ENCODE measurements at regions not wholly inside any gene's neighbourhood (a gene's known extent, or its start where the extent isn't known, plus 50 kb on each side); places are given as distances from the start of the nearest gene placed in this dataset.

GRCh38 chr9:26754509-26755164 lies 138.0 kb downstream of the CAAP1 start:
- Histone ChIP-seq H3K27ac (ENCODE audit: insufficient read depth in 1 of 2, low read depth in 1 of 2, low read length in 2 of 2, poor library complexity in 1 of 2, severe bottlenecking in 2 of 2) (no peak overlapping the region), H3K36me3 (ENCODE audit: control insufficient read depth in 4 of 4, insufficient read depth in 4 of 4, low read length in 3 of 4) (no peaks in the 10 kb centered on the region), H3K4me1 (ENCODE audit: control extremely low read depth in 1 of 4, control insufficient read depth in 4 of 4, insufficient read depth in 4 of 4, low read length in 3 of 4) (no peaks in the 10 kb centered on the region), H3K27me3 (replicated peaks in 2 of 5; ENCODE audit: control insufficient read depth in 4 of 5, insufficient read depth in 5 of 5, low read length in 4 of 5) (no peaks in the 10 kb centered on the region), H3K9me3 (ENCODE audit: control extremely low read depth in 1 of 5, control insufficient read depth in 4 of 5, insufficient read depth in 2 of 5, low read depth in 1 of 5, low read length in 4 of 5) (no peaks in the 10 kb centered on the region), H3K4me3 (ENCODE audit: control insufficient read depth in 1 of 7, extremely low read depth in 1 of 7, insufficient read depth in 4 of 7, low read depth in 2 of 7, low read length in 6 of 7) (no peak overlapping the region)
- DNase-seq: no peak
- ChIA-PET POLR2A (interaction anchor here (0.6 kb wide), 1 partner anchor 166 kb away, joined by 3 read pairs; no protein-coding TSS in a partner anchor), CTCF (interaction anchor here (0.9 kb wide), 1 partner anchor 13 kb away, joined by 4 read pairs; no protein-coding TSS in a partner anchor)
- 99% methylated on average over 9 of the region's 10 CpGs for WGBS (ENCODE audit: insufficient coverage)

GRCh38 chr9:26753971-26754370 lies 138.6 kb downstream of the CAAP1 start:
- ChIA-PET POLR2A (no interaction called here), CTCF (interaction anchor here (0.8 kb wide), 1 partner anchor 103 kb away, joined by 3 read pairs; no protein-coding TSS in a partner anchor)
- Histone ChIP-seq H3K9me3 (ENCODE audit: control extremely low read depth in 1 of 5, control insufficient read depth in 4 of 5, insufficient read depth in 2 of 5, low read depth in 1 of 5, low read length in 4 of 5) (no peaks in the 10 kb centered on the region), H3K4me3 (ENCODE audit: control insufficient read depth in 1 of 7, extremely low read depth in 1 of 7, insufficient read depth in 4 of 7, low read depth in 2 of 7, low read length in 6 of 7) (no peak overlapping the region), H3K27ac (ENCODE audit: insufficient read depth in 1 of 2, low read depth in 1 of 2, low read length in 2 of 2, poor library complexity in 1 of 2, severe bottlenecking in 2 of 2) (no peak overlapping the region), H3K36me3 (ENCODE audit: control insufficient read depth in 4 of 4, insufficient read depth in 4 of 4, low read length in 3 of 4) (no peaks in the 10 kb centered on the region), H3K4me1 (ENCODE audit: control extremely low read depth in 1 of 4, control insufficient read depth in 4 of 4, insufficient read depth in 4 of 4, low read length in 3 of 4) (no peaks in the 10 kb centered on the region), H3K27me3 (replicated peaks in 2 of 5; ENCODE audit: control insufficient read depth in 4 of 5, insufficient read depth in 5 of 5, low read length in 4 of 5) (no peaks in the 10 kb centered on the region)
- no peak for DNase-seq
- 100% methylated on average over 1 of the region's 1 CpG for whole genome bisulfite sequencing (ENCODE audit: insufficient coverage)

GRCh38 chr9:26750162-26750561 lies 142.4 kb downstream of the CAAP1 start:
- H3K4me3 ChIP-seq (ENCODE audit: control insufficient read depth in 1 of 7, extremely low read depth in 1 of 7, insufficient read depth in 4 of 7, low read depth in 2 of 7, low read length in 6 of 7): no peak overlapping the region
- WGBS (ENCODE audit: insufficient coverage): no CpG with 5 or more reads among the region's 4 CpGs
- CTCF ChIA-PET: no interaction called here

GRCh38 chr9:26748449-26749058 lies 144.0 kb downstream of the CAAP1 start:
- POLR2A ChIA-PET: no interaction called here
- H3K36me3 ChIP-seq (ENCODE audit: control insufficient read depth in 4 of 4, insufficient read depth in 4 of 4, low read length in 3 of 4): no peaks in the 10 kb centered on the region
- no peak for DNase-seq
- 100% methylated on average over 3 of the region's 4 CpGs for WGBS (ENCODE audit: insufficient coverage)
- H3K27me3 ChIP-seq (replicated peaks in 2 of 5; ENCODE audit: control insufficient read depth in 4 of 5, insufficient read depth in 5 of 5, low read length in 4 of 5): peaks cover 0 to 5% (median 0%) of the 10 kb centered on the region in 5 experiments
- CTCF ChIA-PET: interaction anchor here (0.8 kb wide), 1 partner anchor 108 kb away, joined by 3 read pairs; no protein-coding TSS in a partner anchor
- no peak overlapping the region for H3K4me3 ChIP-seq (ENCODE audit: control insufficient read depth in 1 of 7, extremely low read depth in 1 of 7, insufficient read depth in 4 of 7, low read depth in 2 of 7, low read length in 6 of 7)
- peaks cover 0 to 6% (median 2%) of the 10 kb centered on the region in 4 experiments for H3K4me1 ChIP-seq (ENCODE audit: control extremely low read depth in 1 of 4, control insufficient read depth in 4 of 4, insufficient read depth in 4 of 4, low read length in 3 of 4)
- H3K9me3 ChIP-seq (ENCODE audit: control extremely low read depth in 1 of 5, control insufficient read depth in 4 of 5, insufficient read depth in 2 of 5, low read depth in 1 of 5, low read length in 4 of 5): no peaks in the 10 kb centered on the region
- H3K27ac ChIP-seq (ENCODE audit: insufficient read depth in 1 of 2, low read depth in 1 of 2, low read length in 2 of 2, poor library complexity in 1 of 2, severe bottlenecking in 2 of 2): no peak overlapping the region

More at GRCh38 chr9:26750162-26750561, 142.4 kb downstream of the CAAP1 start:
- H3K9me3 ChIP-seq (ENCODE audit: control extremely low read depth in 1 of 5, control insufficient read depth in 4 of 5, insufficient read depth in 2 of 5, low read depth in 1 of 5, low read length in 4 of 5): no peaks in the 10 kb centered on the region
- H3K36me3 ChIP-seq (ENCODE audit: control insufficient read depth in 4 of 4, insufficient read depth in 4 of 4, low read length in 3 of 4): no peaks in the 10 kb centered on the region
- peaks cover 0 to 5% (median 0%) of the 10 kb centered on the region in 5 experiments for H3K27me3 ChIP-seq (replicated peaks in 2 of 5; ENCODE audit: control insufficient read depth in 4 of 5, insufficient read depth in 5 of 5, low read length in 4 of 5)
- no peak for DNase-seq
- H3K4me1 ChIP-seq (ENCODE audit: control extremely low read depth in 1 of 4, control insufficient read depth in 4 of 4, insufficient read depth in 4 of 4, low read length in 3 of 4): no peaks in the 10 kb centered on the region
- no peak overlapping the region for H3K27ac ChIP-seq (ENCODE audit: insufficient read depth in 1 of 2, low read depth in 1 of 2, low read length in 2 of 2, poor library complexity in 1 of 2, severe bottlenecking in 2 of 2)
- POLR2A ChIA-PET: no interaction called here

- no peaks in the 10 kb centered on the region for H3K9me3 ChIP-seq (ENCODE audit: control extremely low read depth in 1 of 5, control insufficient read depth in 4 of 5, insufficient read depth in 2 of 5, low read depth in 1 of 5, low read length in 4 of 5)
- POLR2A ChIA-PET: no interaction called here
- no peaks in the 10 kb centered on the region for H3K36me3 ChIP-seq (ENCODE audit: control insufficient read depth in 4 of 4, insufficient read depth in 4 of 4, low read length in 3 of 4)
- WGBS (ENCODE audit: insufficient coverage): no CpG with 5 or more reads among the region's 4 CpGs
- peaks cover 0 to 6% (median 2%) of the 10 kb centered on the region in 4 experiments for H3K4me1 ChIP-seq (ENCODE audit: control extremely low read depth in 1 of 4, control insufficient read depth in 4 of 4, insufficient read depth in 4 of 4, low read length in 3 of 4)
- no peak for DNase-seq
- H3K27me3 ChIP-seq (replicated peaks in 2 of 5; ENCODE audit: control insufficient read depth in 4 of 5, insufficient read depth in 5 of 5, low read length in 4 of 5): peaks cover 0 to 8% (median 0%) of the 10 kb centered on the region in 5 experiments
- H3K27ac ChIP-seq (ENCODE audit: insufficient read depth in 1 of 2, low read depth in 1 of 2, low read length in 2 of 2, poor library complexity in 1 of 2, severe bottlenecking in 2 of 2): no peak overlapping the region
- CTCF ChIA-PET: no interaction called here
- no peak overlapping the region for H3K4me3 ChIP-seq (ENCODE audit: control insufficient read depth in 1 of 7, extremely low read depth in 1 of 7, insufficient read depth in 4 of 7, low read depth in 2 of 7, low read length in 6 of 7)
Measured at GRCh38 chr9:26747611-26748010, 145.0 kb downstream of the CAAP1 start.

- no peak for DNase-seq
- H3K4me1 ChIP-seq (ENCODE audit: control extremely low read depth in 1 of 4, control insufficient read depth in 4 of 4, insufficient read depth in 4 of 4, low read length in 3 of 4): peaks cover 0 to 6% (median 2%) of the 10 kb centered on the region in 4 experiments
- no peaks in the 10 kb centered on the region for H3K36me3 ChIP-seq (ENCODE audit: control insufficient read depth in 4 of 4, insufficient read depth in 4 of 4, low read length in 3 of 4)
- peaks cover 0 to 13% (median 4%) of the 10 kb centered on the region in 5 experiments for H3K27me3 ChIP-seq (replicated peaks in 2 of 5; ENCODE audit: control insufficient read depth in 4 of 5, insufficient read depth in 5 of 5, low read length in 4 of 5)
- H3K27ac ChIP-seq (ENCODE audit: insufficient read depth in 1 of 2, low read depth in 1 of 2, low read length in 2 of 2, poor library complexity in 1 of 2, severe bottlenecking in 2 of 2): no peak overlapping the region
- no peaks in the 10 kb centered on the region for H3K9me3 ChIP-seq (ENCODE audit: control extremely low read depth in 1 of 5, control insufficient read depth in 4 of 5, insufficient read depth in 2 of 5, low read depth in 1 of 5, low read length in 4 of 5)
- H3K4me3 ChIP-seq (ENCODE audit: control insufficient read depth in 1 of 7, extremely low read depth in 1 of 7, insufficient read depth in 4 of 7, low read depth in 2 of 7, low read length in 6 of 7): no peak overlapping the region
- ChIA-PET CTCF (no interaction called here), POLR2A (no interaction called here)
- 100% methylated on average over 1 of the region's 4 CpGs for WGBS (ENCODE audit: insufficient coverage)
Measured at GRCh38 chr9:26746357-26747072, 146.1 kb downstream of the CAAP1 start.

- Histone ChIP-seq H3K27me3 (replicated peaks in 2 of 5; ENCODE audit: control insufficient read depth in 4 of 5, insufficient read depth in 5 of 5, low read length in 4 of 5) (peaks cover 0 to 14% (median 4%) of the 10 kb centered on the region in 5 experiments), H3K4me3 (ENCODE audit: control insufficient read depth in 1 of 7, extremely low read depth in 1 of 7, insufficient read depth in 4 of 7, low read depth in 2 of 7, low read length in 6 of 7) (no peak overlapping the region), H3K4me1 (ENCODE audit: control extremely low read depth in 1 of 4, control insufficient read depth in 4 of 4, insufficient read depth in 4 of 4, low read length in 3 of 4) (peaks cover 0 to 6% (median 2%) of the 10 kb centered on the region in 4 experiments), H3K27ac (ENCODE audit: insufficient read depth in 1 of 2, low read depth in 1 of 2, low read length in 2 of 2, poor library complexity in 1 of 2, severe bottlenecking in 2 of 2) (no peak overlapping the region), H3K9me3 (ENCODE audit: control extremely low read depth in 1 of 5, control insufficient read depth in 4 of 5, insufficient read depth in 2 of 5, low read depth in 1 of 5, low read length in 4 of 5) (peaks cover 0 to 2% (median 0%) of the 10 kb centered on the region in 5 experiments), H3K36me3 (ENCODE audit: control insufficient read depth in 4 of 4, insufficient read depth in 4 of 4, low read length in 3 of 4) (no peaks in the 10 kb centered on the region)
- CTCF ChIA-PET: no interaction called here
- WGBS (ENCODE audit: insufficient coverage): 94% methylated on average over 2 of the region's 4 CpGs
- DNase-seq: no peak
- POLR2A ChIA-PET: no interaction called here
Measured at GRCh38 chr9:26745111-26745510, 147.5 kb downstream of the CAAP1 start.

Data from common myeloid progenitor, CD34-positive (primary cell).